Liver (tissue), 8 donors: ENCODE measurements at regions not wholly inside any gene's neighbourhood (a gene's known extent, or its start where the extent isn't known, plus 50 kb on each side); places are given as distances from the start of the nearest gene placed in this dataset.

Experiments used
- DNase-seq: peaks from one replicate; pipeline ENCODE4 v3.0.0-alpha.2; 2017; ENCODE audit warnings: low spot score
- H3K27ac ChIP-seq, 2 donors: one replicate each; pipeline ENCODE4 v1.7.0; 2013; ENCODE audit warnings: inconsistent platforms in 2 of 2, low read length in 2 of 2, control low read depth in 1 of 2, low read depth in 1 of 2, mild to moderate bottlenecking in 1 of 2
- H3K27me3 ChIP-seq, 4 donors: one replicate each; pipeline versions ENCODE4 v1.6.1 to v1.7.0; 2013; ENCODE audit warnings: low read length in 3 of 4, inconsistent platforms in 1 of 4, mild to moderate bottlenecking in 1 of 4, moderate library complexity in 1 of 4; ENCODE audit not compliant: control insufficient read depth in 4 of 4, insufficient read depth in 4 of 4
- H3K36me3 ChIP-seq, 4 donors: one replicate each; pipeline versions ENCODE4 v1.6.1 to v1.7.0; 2013; ENCODE audit warnings: low read length in 3 of 4, mild to moderate bottlenecking in 3 of 4, low read depth in 1 of 4, moderate library complexity in 1 of 4; ENCODE audit not compliant: control insufficient read depth in 4 of 4, insufficient read depth in 3 of 4
- H3K4me1 ChIP-seq, 4 donors: one replicate each; pipeline versions ENCODE4 v1.6.1 to v1.7.0; 2013; ENCODE audit warnings: low read length in 3 of 4, mild to moderate bottlenecking in 3 of 4, moderate library complexity in 1 of 4; ENCODE audit not compliant: control insufficient read depth in 4 of 4, insufficient read depth in 4 of 4
- H3K4me3 ChIP-seq, 3 donors: one replicate each; pipeline versions ENCODE4 v1.6.1 to v1.7.0; 2013; ENCODE audit warnings: low read length in 3 of 3, control low read depth in 1 of 3, low read depth in 1 of 3, mild to moderate bottlenecking in 1 of 3
- H3K9ac ChIP-seq, 2 donors: one replicate each; pipeline ENCODE4 v1.7.0; 2013; ENCODE audit warnings: low read length in 2 of 2, mild to moderate bottlenecking in 2 of 2, moderate library complexity in 2 of 2, control low read depth in 1 of 2, low read depth in 1 of 2
- H3K9me3 ChIP-seq, 4 donors: one replicate each; pipeline versions ENCODE4 v1.6.1 to v1.7.0; 2013; ENCODE audit warnings: low read length in 3 of 4; ENCODE audit not compliant: control insufficient read depth in 4 of 4
- ATF3 ChIP-seq: IDR thresholded peaks from 2 replicates; pipeline ENCODE4 v1.6.1; 2016; ENCODE audit warnings: antibody characterized with exemption
- CTCF ChIP-seq: fragments of 150-350 bp; IDR thresholded peaks from 2 replicates; pipeline ENCODE4 v1.5.1; 2017; ENCODE audit warnings: improper control_type of control experiment, low read depth, low read length; ENCODE audit not compliant: missing input control
- EGR1 ChIP-seq, 2 donors: IDR thresholded peaks; 2 replicates each; pipeline ENCODE4 v1.6.1; 2016 to 2018; ENCODE audit warnings: antibody characterized with exemption in 2 of 2, low read depth in 2 of 2
- FOXA1 ChIP-seq: IDR thresholded peaks from 2 replicates; pipeline ENCODE4 v1.6.1; 2016; ENCODE audit warnings: antibody characterized with exemption
- FOXA2 ChIP-seq: IDR thresholded peaks from 2 replicates; pipeline ENCODE4 v1.6.1; 2016; ENCODE audit warnings: antibody characterized with exemption
- GABPA ChIP-seq, 2 donors: IDR thresholded peaks in 1 of 2; conservative IDR thresholded peaks in 1 of 2; 2 replicates each; pipeline ENCODE4 v1.6.1; 2016; ENCODE audit warnings: antibody characterized with exemption in 2 of 2, mild to moderate bottlenecking in 1 of 2, moderate library complexity in 1 of 2
- HNF4A ChIP-seq, 2 donors: conservative IDR thresholded peaks; 2 replicates each; pipeline ENCODE4 v1.6.1; 2016; ENCODE audit warnings: antibody characterized with exemption in 2 of 2, mild to moderate bottlenecking in 2 of 2
- HNF4G ChIP-seq: IDR thresholded peaks from 2 replicates; pipeline ENCODE4 v1.6.1; 2016; ENCODE audit warnings: antibody characterized with exemption
- JUND ChIP-seq, 2 donors: IDR thresholded peaks; 2 replicates each; pipeline ENCODE4 v1.6.1; 2016; ENCODE audit warnings: antibody characterized with exemption in 2 of 2
- MAX ChIP-seq: IDR thresholded peaks from 2 replicates; pipeline ENCODE4 v1.6.1; 2016; ENCODE audit warnings: antibody characterized with exemption
- NR2F2 ChIP-seq: IDR thresholded peaks from 2 replicates; pipeline ENCODE4 v1.6.1; 2016; ENCODE audit warnings: antibody characterized with exemption
- RAD21 ChIP-seq, 2 donors: IDR thresholded peaks; 2 replicates each; pipeline ENCODE4 v1.6.1; 2016; ENCODE audit warnings: antibody characterized with exemption in 2 of 2, mild to moderate bottlenecking in 2 of 2
- REST ChIP-seq: IDR thresholded peaks from 2 replicates; pipeline ENCODE4 v1.6.1; 2016; ENCODE audit warnings: antibody characterized with exemption, mild to moderate bottlenecking
- RXRA ChIP-seq, 2 donors: IDR thresholded peaks; 2 replicates each; pipeline ENCODE4 v1.6.1; 2017 to 2018; ENCODE audit warnings: antibody characterized with exemption in 2 of 2, mild to moderate bottlenecking in 1 of 2
- SP1 ChIP-seq: IDR thresholded peaks from 2 replicates; pipeline ENCODE4 v1.6.1; 2018; ENCODE audit warnings: antibody characterized with exemption, mild to moderate bottlenecking
- TAF1 ChIP-seq: conservative IDR thresholded peaks from 2 replicates; pipeline ENCODE4 v1.6.1; 2016; ENCODE audit warnings: antibody characterized with exemption, mild to moderate bottlenecking
- YY1 ChIP-seq: IDR thresholded peaks from 2 replicates; pipeline ENCODE4 v1.6.1; 2016; ENCODE audit warnings: antibody characterized with exemption, mild to moderate bottlenecking
- ZBTB33 ChIP-seq: IDR thresholded peaks from 2 replicates; pipeline ENCODE4 v1.6.1; 2016; ENCODE audit warnings: antibody characterized with exemption
- WGBS: extraction: QIAGEN DNeasy Blood & Tissue Kit; methylation state at CpG from one replicate; pipeline ENCODE4 v1.1.7; 2013; 5-methylcytosine and 5-hydroxymethylcytosine counted together
- donor health status: healthy.
- donor health status: healthy.
- donor health status: healthy.
- donor health status: healthy.
- donor health status: healthy.

GRCh38 chr17:59490216-59490615 lies 75.2 kb upstream of the DHX40 start:
- DNase-seq, result no peak
- no peaks in the 10 kb centered on the region for H3K27me3 ChIP-seq
- no peaks in the 10 kb centered on the region for H3K36me3 ChIP-seq
- H3K27ac ChIP-seq, result no peak overlapping the region
- H3K4me3 ChIP-seq, result no peak overlapping the region
- 83% methylated on average over 3 of the region's 3 CpGs for WGBS
- TF ChIP-seq YY1 (no peak), EGR1 (IDR thresholded peaks at IDR 0.05; ENCODE audit: low read depth in 2 of 2) (no peak), HNF4G (no peak), FOXA2 (no peak), TAF1 (no peak), MAX (no peak), GABPA (IDR thresholded peaks at IDR 0.05 in 1 of 2, conservative IDR thresholded peaks at IDR 0.05 in 1 of 2) (no peak), RAD21 (IDR thresholded peaks at IDR 0.05) (no peak), JUND (IDR thresholded peaks at IDR 0.05) (no peak), NR2F2 (no peak)
- H3K9me3 ChIP-seq, result no peaks in the 10 kb centered on the region
- no peaks in the 10 kb centered on the region for H3K4me1 ChIP-seq
- no peak overlapping the region for H3K9ac ChIP-seq

- H3K36me3 ChIP-seq, result no peaks in the 10 kb centered on the region
- WGBS, result 86% methylated on average over 5 of the region's 5 CpGs
- H3K27ac ChIP-seq, result no peak overlapping the region
- no peak overlapping the region for H3K9ac ChIP-seq
- no peak for DNase-seq
- H3K27me3 ChIP-seq, result no peaks in the 10 kb centered on the region
- TF ChIP-seq TAF1 (no peak), RAD21 (IDR thresholded peaks at IDR 0.05) (no peak), HNF4A (conservative IDR thresholded peaks at IDR 0.05) (no peak), GABPA (IDR thresholded peaks at IDR 0.05 in 1 of 2, conservative IDR thresholded peaks at IDR 0.05 in 1 of 2) (no peak), YY1 (no peak), RXRA (IDR thresholded peaks at IDR 0.05) (no peak), REST (no peak), JUND (IDR thresholded peaks at IDR 0.05) (no peak), ZBTB33 (no peak), EGR1 (IDR thresholded peaks at IDR 0.05; ENCODE audit: low read depth in 2 of 2) (no peak), ATF3 (no peak), HNF4G (no peak), MAX (no peak), CTCF (no peak), SP1 (no peak), FOXA1 (no peak), FOXA2 (no peak), NR2F2 (no peak)
- H3K4me1 ChIP-seq, result no peaks in the 10 kb centered on the region
- H3K4me3 ChIP-seq, result no peak overlapping the region
- no peaks in the 10 kb centered on the region for H3K9me3 ChIP-seq
These were observed 73.9 kb upstream of the DHX40 start for GRCh38 chr17:59491353-59492090.
